GM18861 (cell line): ENCODE measurements at regions not wholly inside any gene's neighbourhood (a gene's known extent, or its start where the extent isn't known, plus 50 kb on each side); places are given as distances from the start of the nearest gene placed in this dataset.
"Not testable (repeated sequence)": the region's sequence is repeated elsewhere in the genome, so short reads cannot be mapped to it uniquely, and the experiment has no call there.

Experiments used
- ATAC-seq: cut with Tn5 transposase; IDR thresholded peaks from one replicate; pipeline ENCODE4 v1.9.1; 2021; ENCODE audit not compliant: unreplicated experiment

GRCh38 chr2:2580841-2581240 is 249.8 kb upstream of the MYT1L start:
- not testable (repeated sequence) for ATAC-seq

GRCh38 chr2:2580341-2580740 is 249.3 kb upstream of the MYT1L start:
- ATAC-seq, result no peak

GRCh38 chr2:2579814-2580213 is 248.7 kb upstream of the MYT1L start:
- ATAC-seq, result no peak

GRCh38 chr2:2577407-2577831 is 246.3 kb upstream of the MYT1L start:
- no peak for ATAC-seq

- no peak for ATAC-seq
Observed at GRCh38 chr2:2575870-2576386, 244.9 kb upstream of the MYT1L start.

GRCh38 chr2:2575181-2575577 is 244.1 kb upstream of the MYT1L start:
- no peak for ATAC-seq

GRCh38 chr2:2574401-2575180 is 243.5 kb upstream of the MYT1L start:
- no peak for ATAC-seq

- no peak for ATAC-seq
Observed at GRCh38 chr2:2573658-2574293, 242.7 kb upstream of the MYT1L start.

- no peak for ATAC-seq
Observed at GRCh38 chr2:2573205-2573604, 242.1 kb upstream of the MYT1L start.

GRCh38 chr2:2572393-2573204 is 241.5 kb upstream of the MYT1L start:
- no peak for ATAC-seq

- no peak for ATAC-seq
Observed at GRCh38 chr2:2571301-2572150, 240.5 kb upstream of the MYT1L start.

- ATAC-seq, result no peak
Observed at GRCh38 chr2:2570871-2571270, 239.8 kb upstream of the MYT1L start.

GRCh38 chr2:2570360-2570759 is 239.3 kb upstream of the MYT1L start:
- no peak for ATAC-seq

GRCh38 chr2:2569836-2570235 is 238.8 kb upstream of the MYT1L start:
- no peak for ATAC-seq

GRCh38 chr2:2569306-2569705 is 238.2 kb upstream of the MYT1L start:
- no peak for ATAC-seq

GRCh38 chr2:2568411-2568810 is 237.3 kb upstream of the MYT1L start:
- no peak for ATAC-seq

GRCh38 chr2:2567776-2568175 is 236.7 kb upstream of the MYT1L start:
- ATAC-seq, result no peak

- ATAC-seq, result no peak
Observed at GRCh38 chr2:2566396-2567323, 235.6 kb upstream of the MYT1L start.

GRCh38 chr2:2565671-2566070 is 234.6 kb upstream of the MYT1L start:
- ATAC-seq, result no peak
